Cardiac muscle cell (in vitro differentiated cells and primary cell): ENCODE measurements at regions not wholly inside any gene's neighbourhood (a gene's known extent, or its start where the extent isn't known, plus 50 kb on each side); places are given as distances from the start of the nearest gene placed in this dataset.
"Not testable (repeated sequence)": the region's sequence is repeated elsewhere in the genome, so short reads cannot be mapped to it uniquely, and the experiment has no call there.

ENCODE experiments used
- DNase-seq, 2 donors: peaks; one replicate each; pipeline versions ENCODE4 v3.0.0 to v3.0.0-alpha.2; 2010 to 2017; ENCODE audit warnings: low read depth in 1 of 2, low spot score in 1 of 2
- H3K27ac ChIP-seq: fragments of 200-600 bp; sonication (generic); 2 replicates; pipeline ENCODE4 v1.5.1; 2016
- H3K27me3 ChIP-seq: fragments of 200-600 bp; sonication (generic); 2 replicates; pipeline ENCODE4 v1.6.0; 2016; ENCODE audit warnings: control low read depth
- H3K36me3 ChIP-seq: fragments of 200-600 bp; sonication (generic); 2 replicates; pipeline ENCODE4 v1.5.1; 2016; ENCODE audit warnings: control low read depth
- H3K4me1 ChIP-seq: fragments of 200-600 bp; sonication (generic); 2 replicates; pipeline ENCODE4 v1.8.1; 2017; ENCODE audit warnings: low read depth, mild to moderate bottlenecking, mixed run types
- H3K4me3 ChIP-seq: fragments of 200-600 bp; sonication (generic); 2 replicates; pipeline ENCODE4 v1.5.1; 2016; ENCODE audit warnings: mild to moderate bottlenecking
- H3K9me3 ChIP-seq: fragments of 200-600 bp; sonication (generic); 2 replicates; pipeline ENCODE4 v1.5.1; 2017; ENCODE audit warnings: low read depth, mild to moderate bottlenecking, control low read depth
- CTCF ChIP-seq: IDR thresholded peaks from 2 replicates; pipeline ENCODE4 v1.5.1; 2012; ENCODE audit warnings: low read depth, mild to moderate bottlenecking, low read length

GRCh38 chr19:20294181-20294580 is 127.2 kb downstream of the ZNF486 start:
- H3K27ac ChIP-seq: no peak overlapping the region
- H3K4me1 ChIP-seq: no peaks in the 10 kb centered on the region
- no peak for TF ChIP-seq CTCF
- no peaks in the 10 kb centered on the region for H3K36me3 ChIP-seq
- no peaks in the 10 kb centered on the region for H3K9me3 ChIP-seq
- H3K27me3 ChIP-seq: no peaks in the 10 kb centered on the region
- H3K4me3 ChIP-seq: no peak overlapping the region
- DNase-seq: no peak

DNA sequence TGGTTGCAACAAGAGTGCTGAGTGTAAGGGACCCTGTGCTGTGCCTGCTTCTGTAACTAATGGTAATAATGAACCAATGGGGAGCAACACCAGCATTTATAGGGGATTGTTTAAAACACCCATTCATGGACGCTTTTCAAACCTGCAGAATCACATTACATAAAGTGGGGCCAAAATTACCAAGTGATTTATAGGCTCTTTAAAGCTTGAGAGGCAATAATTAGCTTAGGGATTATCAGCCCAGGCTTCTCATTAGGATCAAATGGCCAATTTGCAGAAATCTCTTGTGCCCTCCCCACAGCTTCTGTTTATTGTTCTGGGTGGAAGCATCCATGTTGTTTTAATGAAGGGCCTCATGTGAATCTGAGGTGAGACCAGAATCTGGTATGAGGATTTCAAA is 125.5 kb downstream of the ZNF486 start:
- H3K4me1 ChIP-seq, H3K27me3 ChIP-seq, H3K4me3 ChIP-seq, H3K9me3 ChIP-seq, H3K36me3 ChIP-seq, DNase-seq, H3K27ac ChIP-seq: not testable (repeated sequence)

DNA sequence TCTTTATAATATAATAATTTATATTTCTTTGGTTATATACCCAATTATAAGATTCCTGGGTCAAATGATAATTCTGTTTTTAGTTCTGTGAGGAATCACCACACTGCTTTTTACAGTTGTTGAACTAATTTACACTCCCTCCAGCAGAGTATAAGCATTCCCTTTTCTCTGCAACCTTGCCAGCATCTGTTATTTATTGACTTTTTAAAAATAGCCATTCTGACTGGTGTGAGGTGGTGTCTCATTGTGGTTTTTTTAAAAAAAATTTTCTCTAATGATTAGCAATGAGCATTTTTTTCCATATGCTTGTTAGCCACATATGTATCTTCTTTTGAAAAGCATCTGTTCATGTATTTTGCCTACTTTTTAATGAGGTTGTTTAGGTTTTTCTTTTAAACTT is 122.2 kb downstream of the ZNF486 start:
- Histone ChIP-seq H3K4me3 (no peak overlapping the region), H3K9me3 (no peaks in the 10 kb centered on the region), H3K4me1 (no peaks in the 10 kb centered on the region), H3K27ac (no peak overlapping the region), H3K36me3 (no peaks in the 10 kb centered on the region), H3K27me3 (no peaks in the 10 kb centered on the region)
- TF ChIP-seq CTCF: no peak
- no peak for DNase-seq

DNA sequence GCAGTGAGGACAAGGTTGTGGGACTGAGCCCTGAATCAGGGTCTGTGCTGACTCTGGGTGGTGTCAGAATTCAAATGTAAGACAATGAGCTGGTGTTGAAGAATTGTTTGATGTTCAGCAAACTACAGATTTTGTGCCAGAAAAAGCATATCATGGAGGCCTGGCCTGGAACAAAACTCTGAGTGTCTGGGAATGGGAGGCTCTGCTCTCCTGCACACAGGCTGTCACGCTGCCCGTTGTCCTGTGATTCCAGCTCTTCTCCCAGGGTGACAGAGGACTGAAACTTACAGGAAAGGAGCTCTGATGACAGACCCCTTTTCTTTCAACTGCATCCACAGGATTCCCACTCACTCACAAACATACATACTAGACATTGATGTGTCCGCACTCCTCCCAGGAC is 120.1 kb downstream of the ZNF486 start:
- DNase-seq: no peak
- Histone ChIP-seq H3K4me1 (no peaks in the 10 kb centered on the region), H3K27me3 (no peaks in the 10 kb centered on the region), H3K36me3 (no peaks in the 10 kb centered on the region), H3K4me3 (no peak overlapping the region), H3K27ac (no peak overlapping the region), H3K9me3 (no peaks in the 10 kb centered on the region)
- no peak for TF ChIP-seq CTCF

DNA sequence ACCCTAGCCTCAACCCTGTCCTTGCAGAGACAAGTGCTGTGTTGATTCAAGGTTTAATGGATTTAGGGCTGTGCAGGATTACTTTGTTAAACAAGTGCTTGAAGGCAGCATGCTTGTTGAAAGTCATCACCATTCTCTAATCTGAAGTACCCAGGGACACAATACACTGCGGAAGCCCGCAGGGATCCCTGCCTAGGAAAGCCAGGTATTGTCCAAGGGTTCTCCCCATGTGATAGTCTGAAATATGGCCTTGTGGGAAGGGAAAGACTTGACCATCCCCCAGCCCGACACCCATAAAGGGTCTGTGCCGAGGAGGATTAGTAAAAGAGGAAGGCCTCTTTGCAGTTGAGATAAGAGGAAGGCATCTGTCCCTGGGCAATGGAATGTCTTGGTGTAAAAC is 118.9 kb downstream of the ZNF486 start:
- H3K4me3 ChIP-seq, H3K36me3 ChIP-seq, H3K4me1 ChIP-seq, H3K9me3 ChIP-seq, DNase-seq, H3K27me3 ChIP-seq, H3K27ac ChIP-seq: not testable (repeated sequence)

DNA sequence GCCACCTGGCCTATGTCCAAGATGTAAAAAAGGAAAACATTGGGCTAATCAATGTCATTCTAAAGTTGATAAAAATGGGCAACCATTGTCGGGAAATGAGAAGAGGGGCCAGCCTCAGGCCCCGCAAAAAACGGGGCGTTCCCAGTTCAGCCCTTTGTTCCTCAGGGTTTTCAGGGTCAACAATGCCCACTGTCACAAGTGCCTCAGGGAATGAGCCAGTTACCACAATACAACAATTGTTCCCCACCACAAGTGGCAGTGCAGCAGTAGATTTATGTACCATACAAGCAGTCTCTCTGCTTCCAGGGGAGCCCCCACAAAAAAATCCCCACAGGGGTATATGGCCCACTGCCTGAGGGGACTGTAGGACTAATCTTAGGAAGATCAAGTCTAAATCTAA is 112.5 kb downstream of the ZNF486 start:
- DNase-seq: no peak
- Histone ChIP-seq H3K4me1 (no peaks in the 10 kb centered on the region), H3K4me3 (no peak overlapping the region), H3K36me3 (no peaks in the 10 kb centered on the region), H3K9me3 (no peaks in the 10 kb centered on the region), H3K27ac (no peak overlapping the region), H3K27me3 (no peaks in the 10 kb centered on the region)
- no peak for TF ChIP-seq CTCF

DNA sequence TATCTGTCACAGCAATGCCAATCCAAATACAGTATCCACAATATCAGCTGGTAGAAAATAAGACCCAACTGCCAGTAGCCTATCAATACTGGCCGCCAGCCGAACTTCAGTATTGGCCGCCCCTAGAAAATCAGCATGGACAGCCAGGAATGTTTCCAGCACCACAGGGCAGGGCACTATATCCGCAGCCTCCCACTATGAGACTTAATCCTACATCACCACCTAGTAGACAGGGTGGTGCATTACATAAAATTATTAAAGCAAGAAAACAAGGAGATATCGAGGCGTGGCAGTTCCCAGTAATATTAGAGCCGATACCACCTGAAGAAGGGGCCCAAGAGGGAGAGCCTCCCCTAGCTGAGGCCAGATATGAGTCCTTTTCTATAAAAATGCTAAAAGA is 111.3 kb downstream of the ZNF486 start:
- no peaks in the 10 kb centered on the region for H3K36me3 ChIP-seq
- TF ChIP-seq CTCF: no peak
- no peaks in the 10 kb centered on the region for H3K27me3 ChIP-seq
- H3K4me3 ChIP-seq: no peak overlapping the region
- DNase-seq: no peak
- no peak overlapping the region for H3K27ac ChIP-seq
- H3K9me3 ChIP-seq: no peaks in the 10 kb centered on the region
- no peaks in the 10 kb centered on the region for H3K4me1 ChIP-seq

- not testable (repeated sequence) for H3K27me3 ChIP-seq, H3K4me3 ChIP-seq, H3K9me3 ChIP-seq, H3K36me3 ChIP-seq, DNase-seq, H3K27ac ChIP-seq, H3K4me1 ChIP-seq
Observed at GRCh38 chr19:20276732-20277082, 109.7 kb downstream of the ZNF486 start.
